ENCODE measurements at regions not wholly inside any gene's neighbourhood (a gene's known extent, or its start where the extent isn't known, plus 50 kb on each side); places are given as distances from the start of the nearest gene placed in this dataset.

DNA sequence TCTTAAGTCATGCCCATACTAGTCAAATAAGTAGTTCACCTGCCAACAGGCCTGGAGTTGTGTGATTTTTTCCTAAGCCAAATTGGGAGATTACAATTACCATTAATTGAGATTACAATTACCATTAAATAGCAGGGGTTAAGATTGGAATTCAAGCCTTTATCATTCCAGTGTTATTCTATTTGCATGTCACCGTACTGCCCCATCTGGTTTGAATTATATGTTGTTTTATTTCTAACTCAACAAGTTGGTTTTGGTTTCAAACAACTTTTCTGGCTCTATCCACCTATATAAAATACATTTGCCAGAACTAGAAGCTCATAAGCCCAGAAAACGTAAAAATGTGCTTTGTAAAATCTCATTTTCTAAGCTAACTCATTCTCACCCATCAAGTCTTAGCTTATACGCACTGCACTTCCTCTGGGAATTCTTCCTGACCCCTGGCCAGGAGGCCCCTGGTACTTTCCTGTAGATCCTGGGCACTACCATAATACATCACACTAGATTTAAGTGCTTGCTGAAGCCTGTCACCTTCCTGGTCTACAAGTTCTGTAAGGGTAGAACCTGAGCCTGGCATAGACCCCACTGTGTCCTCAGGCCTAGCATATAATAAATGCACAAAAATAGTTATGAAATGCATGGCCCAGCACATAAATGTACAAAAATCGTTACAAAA lies 242.0 kb upstream of the TRPM3 start:
- H3K4me2 ChIP-seq (ENCODE audit: low read length) = no peak overlapping the region
- no peaks in the 10 kb centered on the region for H3F3A ChIP-seq (ENCODE audit: control insufficient read depth, insufficient read depth)
- TF ChIP-seq, protein P1, sequence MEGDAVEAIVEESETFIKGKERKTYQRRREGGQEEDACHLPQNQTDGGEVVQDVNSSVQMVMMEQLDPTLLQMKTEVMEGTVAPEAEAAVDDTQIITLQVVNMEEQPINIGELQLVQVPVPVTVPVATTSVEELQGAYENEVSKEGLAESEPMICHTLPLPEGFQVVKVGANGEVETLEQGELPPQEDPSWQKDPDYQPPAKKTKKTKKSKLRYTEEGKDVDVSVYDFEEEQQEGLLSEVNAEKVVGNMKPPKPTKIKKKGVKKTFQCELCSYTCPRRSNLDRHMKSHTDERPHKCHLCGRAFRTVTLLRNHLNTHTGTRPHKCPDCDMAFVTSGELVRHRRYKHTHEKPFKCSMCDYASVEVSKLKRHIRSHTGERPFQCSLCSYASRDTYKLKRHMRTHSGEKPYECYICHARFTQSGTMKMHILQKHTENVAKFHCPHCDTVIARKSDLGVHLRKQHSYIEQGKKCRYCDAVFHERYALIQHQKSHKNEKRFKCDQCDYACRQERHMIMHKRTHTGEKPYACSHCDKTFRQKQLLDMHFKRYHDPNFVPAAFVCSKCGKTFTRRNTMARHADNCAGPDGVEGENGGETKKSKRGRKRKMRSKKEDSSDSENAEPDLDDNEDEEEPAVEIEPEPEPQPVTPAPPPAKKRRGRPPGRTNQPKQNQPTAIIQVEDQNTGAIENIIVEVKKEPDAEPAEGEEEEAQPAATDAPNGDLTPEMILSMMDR (IDR thresholded peaks at IDR 0.05; ENCODE audit: low read depth, low read length, poor library complexity, severe bottlenecking) = no peak
- TF ChIP-seq EZH2phosphoT487 (IDR thresholded peaks at IDR 0.05; ENCODE audit: borderline replicate concordance, low read length) = no peak
- H3K4me1 ChIP-seq (ENCODE audit: control insufficient read depth, low read length) = no peaks in the 10 kb centered on the region
- no peaks in the 10 kb centered on the region for H3K9me2 ChIP-seq (replicated peaks; ENCODE audit: control insufficient read depth, low read length)
- no peaks in the 10 kb centered on the region for H4K20me1 ChIP-seq (ENCODE audit: control insufficient read depth, insufficient read depth, low read depth, low read length)
- no peak overlapping the region for H3K27ac ChIP-seq (ENCODE audit: low read depth, low read length)
- no peaks in the 10 kb centered on the region for H3K79me2 ChIP-seq (ENCODE audit: control insufficient read depth, low read length)
- H3K9me3 ChIP-seq (ENCODE audit: control insufficient read depth, insufficient read depth, low read length) = no peaks in the 10 kb centered on the region
- no peaks in the 10 kb centered on the region for H3K36me3 ChIP-seq (ENCODE audit: control insufficient read depth, low read length)
- no peaks in the 10 kb centered on the region for H3K27me3 ChIP-seq (ENCODE audit: control insufficient read depth, low read length)
- H3K4me3 ChIP-seq (ENCODE audit: low read length) = no peak overlapping the region

DNA sequence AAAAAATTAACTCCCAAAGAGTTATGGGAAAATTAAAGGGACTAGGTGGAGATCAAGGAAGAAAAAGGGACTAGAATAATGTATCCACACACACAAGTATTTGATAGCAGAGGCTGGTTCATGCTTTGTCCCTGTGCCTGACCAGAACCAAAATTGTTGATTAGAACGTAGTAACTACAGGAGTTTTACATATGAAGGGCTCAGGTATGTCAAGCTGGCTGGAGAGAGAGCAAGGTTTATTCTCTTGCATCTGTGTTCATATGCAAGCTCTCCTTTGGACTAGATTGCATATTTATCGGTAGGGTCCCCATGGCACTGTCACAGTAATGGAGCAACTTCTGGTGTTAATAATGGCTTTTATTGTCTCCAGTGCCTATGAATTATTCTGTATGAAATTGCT lies 239.9 kb upstream of the TRPM3 start:
- H3K4me2 ChIP-seq (ENCODE audit: low read length) = no peak overlapping the region
- H3K4me1 ChIP-seq (ENCODE audit: control insufficient read depth, low read length) = no peaks in the 10 kb centered on the region
- H3K9me3 ChIP-seq (ENCODE audit: control insufficient read depth, insufficient read depth, low read length) = no peaks in the 10 kb centered on the region
- H3K4me3 ChIP-seq (ENCODE audit: low read length) = no peak overlapping the region
- no peaks in the 10 kb centered on the region for H4K20me1 ChIP-seq (ENCODE audit: control insufficient read depth, insufficient read depth, low read depth, low read length)
- no peaks in the 10 kb centered on the region for H3K27me3 ChIP-seq (ENCODE audit: control insufficient read depth, low read length)
- H3F3A ChIP-seq (ENCODE audit: control insufficient read depth, insufficient read depth) = no peaks in the 10 kb centered on the region
- no peaks in the 10 kb centered on the region for H3K9me2 ChIP-seq (replicated peaks; ENCODE audit: control insufficient read depth, low read length)
- no peaks in the 10 kb centered on the region for H3K79me2 ChIP-seq (ENCODE audit: control insufficient read depth, low read length)
- no peak overlapping the region for H3K27ac ChIP-seq (ENCODE audit: low read depth, low read length)
- no peaks in the 10 kb centered on the region for H3K36me3 ChIP-seq (ENCODE audit: control insufficient read depth, low read length)
- TF ChIP-seq, protein P1 (IDR thresholded peaks at IDR 0.05; ENCODE audit: low read depth, low read length, poor library complexity, severe bottlenecking) = no peak
- TF ChIP-seq EZH2phosphoT487 (IDR thresholded peaks at IDR 0.05; ENCODE audit: borderline replicate concordance, low read length) = no peak

DNA sequence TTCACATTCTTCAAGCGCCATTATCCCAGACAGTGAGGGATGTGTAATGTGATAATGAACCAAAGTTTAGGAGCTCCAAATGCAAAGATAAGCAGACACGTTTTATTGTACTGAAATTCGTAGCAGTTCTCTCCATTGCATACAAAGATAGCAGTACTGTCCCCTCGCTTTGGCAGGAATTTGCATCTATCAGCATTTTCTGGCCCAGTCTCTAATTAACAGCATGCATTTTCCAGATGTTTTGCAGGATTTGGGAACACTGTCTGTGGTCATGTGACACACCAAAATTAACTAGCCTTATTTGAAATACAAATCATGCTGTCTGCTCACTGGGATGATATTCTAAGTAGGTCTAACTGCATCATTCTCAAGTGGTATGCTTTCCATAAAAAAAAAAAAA lies 235.9 kb upstream of the TRPM3 start:
- Histone ChIP-seq H3F3A (ENCODE audit: control insufficient read depth, insufficient read depth) (no peaks in the 10 kb centered on the region), H3K9me2 (replicated peaks; ENCODE audit: control insufficient read depth, low read length) (no peaks in the 10 kb centered on the region), H3K4me3 (ENCODE audit: low read length) (no peak overlapping the region), H3K36me3 (ENCODE audit: control insufficient read depth, low read length) (no peaks in the 10 kb centered on the region), H3K4me1 (ENCODE audit: control insufficient read depth, low read length) (no peaks in the 10 kb centered on the region), H3K79me2 (ENCODE audit: control insufficient read depth, low read length) (no peaks in the 10 kb centered on the region), H3K9me3 (ENCODE audit: control insufficient read depth, insufficient read depth, low read length) (no peaks in the 10 kb centered on the region), H3K27ac (ENCODE audit: low read depth, low read length) (no peak overlapping the region), H3K4me2 (ENCODE audit: low read length) (no peak overlapping the region), H3K27me3 (ENCODE audit: control insufficient read depth, low read length) (no peaks in the 10 kb centered on the region), H4K20me1 (ENCODE audit: control insufficient read depth, insufficient read depth, low read depth, low read length) (no peaks in the 10 kb centered on the region)
- no peak for TF ChIP-seq EZH2phosphoT487 (IDR thresholded peaks at IDR 0.05; ENCODE audit: borderline replicate concordance, low read length)
- TF ChIP-seq, protein P1 (IDR thresholded peaks at IDR 0.05; ENCODE audit: low read depth, low read length, poor library complexity, severe bottlenecking) = no peak
